Fibroblast of skin of abdomen (primary cell): ENCODE measurements at regions not wholly inside any gene's neighbourhood (a gene's known extent, or its start where the extent isn't known, plus 50 kb on each side); places are given as distances from the start of the nearest gene placed in this dataset.
"Not testable (repeated sequence)": the region's sequence is repeated elsewhere in the genome, so short reads cannot be mapped to it uniquely, and the experiment has no call there.

ENCODE experiments used
- DNase-seq: peaks from one replicate; pipeline ENCODE4 v3.0.0-alpha.2; 2013

GRCh38 chr4:102397056-102397455, 51.8 kb upstream of the SLC39A8 start:
- not testable (repeated sequence) for DNase-seq

- DNase-seq: no peak
Measured at GRCh38 chr4:102399021-102399420, 53.7 kb upstream of the SLC39A8 start.

- no peak for DNase-seq
Measured at GRCh38 chr4:102400898-102401297, 55.6 kb upstream of the SLC39A8 start.

- DNase-seq: no peak
Measured at GRCh38 chr4:102402223-102402622, 56.9 kb upstream of the SLC39A8 start.

- DNase-seq: no peak
Measured at GRCh38 chr4:102403116-102403515, 57.8 kb upstream of the SLC39A8 start.

GRCh38 chr4:102404431-102404969, 59.2 kb upstream of the SLC39A8 start:
- DNase-seq: no peak

- DNase-seq: no peak
Measured at GRCh38 chr4:102405821-102406401, 60.6 kb upstream of the SLC39A8 start.

- DNase-seq: not testable (repeated sequence)
Measured at GRCh38 chr4:102410884-102411283, 65.6 kb upstream of the SLC39A8 start.

- no peak for DNase-seq
Measured at GRCh38 chr4:102411408-102411807, 66.1 kb upstream of the SLC39A8 start.

GRCh38 chr4:102416765-102417164, 71.5 kb upstream of the SLC39A8 start:
- DNase-seq: no peak

GRCh38 chr4:102420563-102421398, 75.5 kb upstream of the SLC39A8 start:
- peak; percentile 31 for DNase-seq

- DNase-seq: no peak
Measured at GRCh38 chr4:102422843-102423242, 77.6 kb upstream of the SLC39A8 start.

- no peak for DNase-seq
Measured at GRCh38 chr4:102423375-102423774, 77.8 kb upstream of the NFKB1 start.

GRCh38 chr4:102427371-102427998, 73.7 kb upstream of the NFKB1 start:
- no peak for DNase-seq

GRCh38 chr4:102428122-102428521, 73.0 kb upstream of the NFKB1 start:
- no peak for DNase-seq

GRCh38 chr4:102429553-102429952, 71.6 kb upstream of the NFKB1 start:
- DNase-seq: peak; percentile 87

- no peak for DNase-seq
Measured at GRCh38 chr4:102430461-102430910, 70.7 kb upstream of the NFKB1 start.

- DNase-seq: no peak
Measured at GRCh38 chr4:102431608-102431961, 69.6 kb upstream of the NFKB1 start.

- DNase-seq: no peak
Measured at GRCh38 chr4:102437111-102437510, 64.0 kb upstream of the NFKB1 start.

- DNase-seq: peak; percentile 70
Measured at GRCh38 chr4:102438396-102439235, 62.5 kb upstream of the NFKB1 start.

GRCh38 chr4:102439236-102439614, 61.9 kb upstream of the NFKB1 start:
- peak; percentile 94 for DNase-seq

- DNase-seq: peak; percentile 88
Measured at GRCh38 chr4:102439812-102440211, 61.3 kb upstream of the NFKB1 start.

GRCh38 chr4:102440498-102440897, 60.7 kb upstream of the NFKB1 start:
- no peak for DNase-seq
